Esophagus mucosa (tissue), 1 donor: ENCODE measurements at regions not wholly inside any gene's neighbourhood (a gene's known extent, or its start where the extent isn't known, plus 50 kb on each side); places are given as distances from the start of the nearest gene placed in this dataset.
A peak's percentile ranks its signal among the peaks of the same experiment; 100 is the strongest.
"Not testable (repeated sequence)": the region's sequence is repeated elsewhere in the genome, so short reads cannot be mapped to it uniquely, and the experiment has no call there.

Experiments
- ATAC-seq: fragments of 200-7000 bp; cut with Tn5 transposase; one replicate; pipeline ENCODE4 v1.9.1; 2020
- donor health status: DM: yes; HTN: yes; CAD: no.

GRCh38 chr17:77037943-77038342, 102.8 kb upstream of the SEC14L1 start:
- no peak for ATAC-seq

- ATAC-seq = no peak
Observed at GRCh38 chr17:77038884-77039555, 101.7 kb upstream of the SEC14L1 start.

DNA sequence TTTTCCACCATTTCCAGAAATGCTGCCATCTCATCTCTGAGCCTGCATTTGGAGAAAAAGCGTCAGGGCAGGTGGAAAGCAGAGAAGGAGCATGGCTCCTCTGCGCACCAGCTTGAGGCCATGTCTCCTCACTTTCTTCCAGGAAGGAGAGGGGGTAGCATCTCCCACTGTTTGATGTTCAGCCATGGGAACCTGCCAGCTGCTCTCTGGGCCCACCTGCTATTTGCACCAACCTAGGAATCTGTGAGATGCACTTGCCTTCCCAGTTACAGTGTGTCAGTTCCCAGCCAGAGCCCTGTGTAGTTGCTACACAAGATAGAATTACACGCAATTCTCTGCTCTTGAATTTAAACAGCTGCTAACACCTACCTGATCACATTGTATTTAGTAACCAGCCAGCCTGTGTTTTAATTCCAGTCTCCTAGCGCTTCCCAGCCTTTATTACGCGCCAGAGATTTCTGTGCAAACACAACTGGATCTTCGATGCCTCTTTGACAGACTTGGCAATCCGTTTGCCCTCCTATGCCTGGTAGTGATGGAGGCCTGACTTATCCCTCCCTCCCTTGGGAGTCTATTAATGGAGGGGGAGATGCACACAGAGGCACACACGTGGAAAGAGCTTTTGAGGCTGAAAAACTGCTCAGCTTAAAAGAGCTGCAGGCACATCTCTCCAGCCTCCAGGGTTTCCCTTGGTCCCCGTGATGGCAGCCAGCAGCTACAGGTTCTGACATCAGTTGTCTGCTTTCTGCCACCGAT, 98.1 kb upstream of the SEC14L1 start:
- no peak for ATAC-seq

DNA sequence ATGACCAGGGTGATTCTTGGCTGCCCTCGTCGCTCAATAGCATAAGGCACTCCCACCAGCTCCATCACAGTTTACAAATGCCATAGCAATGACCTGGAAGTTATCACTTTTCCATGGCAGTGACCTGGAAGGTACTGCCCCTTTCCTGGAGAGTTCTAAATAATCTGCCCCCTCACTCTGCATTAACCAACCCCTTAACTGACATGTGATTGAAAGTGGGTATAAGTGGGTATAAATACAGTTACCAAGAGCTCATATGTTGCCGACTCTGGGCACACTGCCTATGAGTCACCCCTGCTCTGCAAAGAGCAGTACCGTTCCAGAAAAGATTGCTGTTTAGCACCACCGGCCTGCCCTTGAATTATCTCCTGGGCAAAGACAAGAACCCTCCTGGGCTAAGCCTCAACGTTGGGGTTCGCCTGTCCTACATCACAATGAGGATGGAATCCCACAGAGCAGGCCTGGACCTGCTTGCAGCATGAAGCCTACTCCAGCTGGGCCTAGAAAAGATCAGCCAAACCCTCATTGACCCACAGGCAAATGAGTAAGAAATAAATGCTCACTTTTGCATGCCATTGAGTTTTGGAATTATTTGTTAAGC, 95.2 kb upstream of the SEC14L1 start:
- peak; percentile 92 for ATAC-seq

DNA sequence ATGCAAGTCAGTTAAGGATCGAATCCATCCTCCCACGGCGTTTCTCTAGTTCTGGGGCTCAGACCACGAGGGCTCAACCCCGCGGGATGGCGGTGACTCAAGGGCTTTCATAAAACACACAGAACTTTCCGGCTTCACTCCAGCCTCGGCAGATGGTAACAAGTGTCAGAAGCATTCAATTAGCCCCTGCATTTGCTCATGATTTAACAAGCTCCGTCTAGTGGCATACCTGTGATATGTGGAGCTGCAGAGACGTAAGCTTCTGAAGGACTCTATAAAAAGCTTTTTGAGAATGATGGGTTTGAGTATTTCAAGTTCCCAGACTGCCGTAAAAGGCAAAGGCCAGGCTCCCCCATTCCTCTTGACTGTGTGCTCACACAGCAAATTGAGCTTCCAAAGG, 91.3 kb upstream of the SEC14L1 start:
- no peak for ATAC-seq

- ATAC-seq = not testable (repeated sequence)
Observed at GRCh38 chr17:77050901-77051300, 89.9 kb upstream of the SEC14L1 start.

DNA sequence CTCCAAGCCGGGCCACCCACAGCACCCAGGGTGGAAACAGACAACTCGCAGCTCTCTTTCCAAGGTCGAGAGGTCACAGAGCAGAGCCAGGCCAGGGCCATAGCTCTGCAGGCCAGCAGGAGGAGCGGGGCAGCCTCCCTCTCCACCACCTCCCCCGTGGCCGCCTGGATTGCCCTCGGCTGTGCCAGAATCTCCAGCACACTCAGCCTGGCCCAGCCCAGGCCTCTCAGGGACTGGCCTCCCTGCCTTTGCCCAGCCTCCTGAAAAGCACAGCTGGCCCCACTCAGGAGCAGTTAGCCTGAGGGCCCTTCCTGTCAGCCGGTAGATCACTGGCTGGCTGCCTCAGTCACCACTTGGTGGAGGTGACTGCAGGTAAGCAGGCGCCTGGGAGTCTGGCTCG, 85.8 kb upstream of the SEC14L1 start:
- ATAC-seq = no peak

GRCh38 chr17:77055453-77055852, 85.3 kb upstream of the SEC14L1 start:
- ATAC-seq = no peak

- no peak for ATAC-seq
Observed at GRCh38 chr17:77058016-77058415, 82.8 kb upstream of the SEC14L1 start.

DNA sequence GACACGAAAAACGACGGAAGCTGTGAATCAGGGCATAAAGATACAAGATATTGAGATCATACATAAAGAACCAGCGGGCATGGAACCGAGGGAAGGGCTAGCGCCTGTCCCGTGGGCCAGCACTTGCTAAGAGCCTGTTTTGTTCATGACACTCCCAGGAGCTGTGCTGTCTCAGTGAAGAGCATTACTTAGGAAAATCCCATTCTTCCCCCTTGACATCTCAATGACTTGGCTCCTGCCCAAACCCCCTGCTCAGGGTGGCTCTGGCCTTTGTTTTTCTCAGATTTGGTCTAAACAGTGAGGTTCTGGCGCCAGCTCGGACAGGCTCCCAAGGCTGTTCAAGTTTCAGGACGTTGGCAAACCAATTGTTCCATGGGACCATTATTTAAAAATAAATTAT, 79.1 kb upstream of the SEC14L1 start:
- ATAC-seq = no peak

DNA sequence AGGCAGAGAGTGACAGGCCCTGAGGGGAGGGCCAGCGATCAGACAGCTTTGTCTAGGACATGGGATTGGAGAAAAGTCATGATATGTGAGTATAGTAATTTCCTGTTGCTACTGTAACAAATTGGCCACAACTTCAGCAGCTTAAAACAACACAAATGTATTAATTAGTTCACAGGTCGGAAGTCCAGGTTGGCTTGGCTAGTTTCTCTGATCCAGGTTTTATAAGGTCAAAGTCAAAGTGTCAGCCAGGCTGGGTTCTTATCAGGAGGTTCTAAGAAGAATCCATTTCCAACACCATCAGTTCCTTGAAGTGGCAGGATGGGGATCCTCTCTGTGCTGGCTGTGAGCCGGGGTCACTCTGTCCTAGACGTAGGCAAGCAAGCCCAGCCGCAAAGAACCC, 76.2 kb upstream of the SEC14L1 start:
- no peak for ATAC-seq

DNA sequence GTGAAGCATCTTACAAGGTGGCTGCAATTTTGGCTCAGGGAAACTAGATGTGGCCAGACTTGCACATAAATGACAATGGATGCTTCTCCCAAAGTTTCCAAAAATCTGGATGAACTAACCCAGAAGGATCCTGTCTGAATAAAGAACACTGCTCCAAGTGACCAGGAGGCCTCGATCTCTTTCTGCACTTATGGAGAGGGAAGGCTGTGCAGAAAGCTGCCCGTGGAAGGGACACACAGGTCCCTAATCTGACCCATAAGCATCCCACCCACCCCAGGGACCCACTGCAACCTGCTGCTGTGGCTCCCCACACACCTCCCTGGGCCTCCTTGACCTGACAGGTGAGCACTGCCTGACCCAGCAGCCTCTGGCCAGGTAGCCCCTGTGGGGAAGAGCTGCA, 74.6 kb upstream of the SEC14L1 start:
- no peak for ATAC-seq

DNA sequence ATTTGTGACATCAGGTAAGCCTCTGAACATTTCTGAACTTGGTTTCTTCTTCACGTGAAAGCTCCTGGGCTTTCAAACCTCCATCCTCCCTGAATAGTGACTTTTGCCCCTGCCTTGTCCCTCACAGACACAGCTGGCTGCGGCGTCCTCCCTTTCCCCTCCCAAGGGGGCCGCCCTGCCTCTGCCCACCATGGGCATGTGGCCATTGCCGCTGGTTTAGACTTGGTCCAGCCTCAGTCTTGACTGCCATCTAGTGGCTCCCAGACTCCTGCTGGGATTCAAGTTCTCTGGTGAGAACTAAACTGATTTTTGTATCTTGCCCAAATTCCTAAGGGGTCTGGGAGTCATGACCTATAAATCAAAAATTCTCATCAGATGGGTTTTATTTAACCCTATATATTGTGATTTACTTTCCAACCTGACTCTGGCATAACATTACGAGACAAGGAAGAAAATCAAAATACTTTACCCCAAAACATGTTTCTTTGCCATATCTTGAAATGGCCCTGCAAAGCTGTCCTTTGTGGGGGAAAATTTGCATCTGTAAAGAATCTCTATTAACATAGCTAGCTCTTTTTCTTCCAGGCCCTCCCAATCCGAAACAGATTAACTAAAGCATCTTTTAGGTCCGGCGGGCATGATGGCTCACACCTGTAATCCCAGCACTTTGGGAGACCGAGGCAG, 73.9 kb upstream of the SEC14L1 start:
- peak; percentile 51 for ATAC-seq

DNA sequence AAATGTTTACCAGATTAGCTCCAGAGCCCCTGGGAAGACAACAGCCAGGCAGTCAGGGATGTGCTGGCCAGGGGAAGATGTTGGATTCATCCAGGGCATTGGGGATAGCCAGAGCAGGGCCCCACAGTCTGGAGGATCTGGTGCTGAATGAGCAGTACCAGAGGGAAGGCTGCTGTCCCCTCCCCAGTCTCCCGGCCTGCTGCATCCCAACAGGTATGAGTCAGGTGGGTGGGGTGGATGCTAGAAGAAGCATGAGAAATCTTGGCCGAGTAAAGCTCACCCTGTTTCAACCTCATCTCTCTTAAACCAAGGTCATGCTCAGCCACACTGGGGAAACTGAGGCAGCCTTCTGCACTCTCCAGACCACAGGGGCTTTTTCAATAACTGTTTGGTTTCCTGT, 71.9 kb upstream of the SEC14L1 start:
- peak; percentile 46 for ATAC-seq

DNA sequence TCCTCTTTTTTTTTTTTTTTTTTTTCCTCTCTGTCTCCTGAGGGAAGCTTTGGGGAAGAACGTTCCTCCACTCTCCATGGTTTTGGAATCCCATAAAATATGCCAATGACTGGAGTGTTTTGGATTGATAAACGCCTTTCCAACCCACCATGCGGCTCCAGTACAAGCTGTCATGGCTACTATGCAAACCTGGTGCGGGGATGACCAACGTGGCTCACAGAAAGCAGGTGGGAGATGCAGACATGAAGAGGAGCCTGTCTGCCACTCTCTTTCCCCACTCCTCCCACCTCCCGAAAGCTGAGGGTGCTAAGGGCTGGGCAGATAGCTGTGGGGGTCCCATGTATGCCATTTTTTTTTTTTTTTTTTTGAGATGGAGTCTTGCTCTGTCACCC, 69.9 kb upstream of the SEC14L1 start:
- no peak for ATAC-seq

DNA sequence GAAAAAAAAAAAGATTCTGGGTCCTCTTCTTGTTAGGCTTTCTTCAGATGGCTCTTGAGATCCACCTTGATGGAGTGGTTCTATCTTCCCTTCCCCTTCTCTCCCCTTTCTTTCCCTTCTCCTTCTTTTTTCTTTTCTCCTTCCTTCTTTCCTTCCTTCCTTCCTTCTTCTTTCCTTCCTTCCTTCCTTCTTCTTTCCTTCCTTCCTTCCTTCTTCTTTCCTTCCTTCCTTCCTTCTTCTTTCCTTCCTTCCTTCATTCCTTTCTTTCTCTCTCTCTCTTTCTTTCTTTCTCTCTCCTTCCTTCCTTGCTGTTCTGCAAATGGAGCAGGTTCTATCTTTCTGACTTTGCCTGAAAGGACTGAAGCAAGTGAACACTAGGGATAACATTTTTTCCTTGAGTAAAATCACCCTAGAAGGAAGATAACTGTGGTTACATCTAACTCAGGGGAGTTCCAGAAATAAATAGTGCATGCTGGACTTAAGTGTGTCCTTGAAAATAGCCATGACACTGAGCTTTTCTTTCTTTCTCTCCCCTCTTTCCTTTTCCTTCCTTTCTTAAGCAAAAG, 68.8 kb upstream of the SEC14L1 start:
- ATAC-seq = no peak

DNA sequence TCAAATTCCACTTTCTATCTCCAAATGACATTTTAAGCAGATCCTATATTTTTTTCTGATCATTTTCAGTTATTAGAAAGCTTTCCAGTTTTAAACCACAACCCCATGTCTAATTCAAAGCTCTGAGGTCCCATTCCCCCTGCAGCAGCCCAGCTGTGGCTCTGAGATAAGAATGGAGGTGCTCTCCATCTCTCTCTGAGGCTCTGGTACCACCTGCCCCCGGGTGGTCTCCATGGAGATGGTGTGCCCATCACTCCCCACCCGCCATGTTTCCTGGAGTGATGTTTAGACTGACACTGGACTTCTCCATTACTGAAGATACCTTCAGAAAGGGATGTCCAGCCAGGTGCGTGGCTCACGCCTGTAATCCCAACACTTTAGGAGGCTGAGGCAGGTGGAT, 68.1 kb upstream of the SEC14L1 start:
- no peak for ATAC-seq

DNA sequence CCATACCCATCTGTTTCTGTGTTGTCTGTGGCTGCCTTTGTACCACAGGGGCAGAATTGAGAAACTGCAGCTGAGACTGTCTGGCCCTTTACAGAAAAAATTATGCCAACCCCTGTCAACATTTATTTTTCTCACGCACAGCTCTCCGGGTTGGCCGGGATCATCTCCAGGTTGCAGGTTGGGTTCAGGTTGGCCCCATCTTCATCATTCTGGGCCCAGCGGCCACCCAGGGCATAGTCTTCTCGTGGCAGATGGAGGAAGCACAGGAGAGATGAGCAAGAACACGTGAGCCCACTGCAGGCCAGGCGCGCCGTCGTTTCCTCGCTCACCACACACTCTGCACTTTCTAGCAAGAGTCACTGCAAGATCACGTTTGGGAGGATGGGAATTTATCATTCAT, 66.1 kb upstream of the SEC14L1 start:
- ATAC-seq = no peak

DNA sequence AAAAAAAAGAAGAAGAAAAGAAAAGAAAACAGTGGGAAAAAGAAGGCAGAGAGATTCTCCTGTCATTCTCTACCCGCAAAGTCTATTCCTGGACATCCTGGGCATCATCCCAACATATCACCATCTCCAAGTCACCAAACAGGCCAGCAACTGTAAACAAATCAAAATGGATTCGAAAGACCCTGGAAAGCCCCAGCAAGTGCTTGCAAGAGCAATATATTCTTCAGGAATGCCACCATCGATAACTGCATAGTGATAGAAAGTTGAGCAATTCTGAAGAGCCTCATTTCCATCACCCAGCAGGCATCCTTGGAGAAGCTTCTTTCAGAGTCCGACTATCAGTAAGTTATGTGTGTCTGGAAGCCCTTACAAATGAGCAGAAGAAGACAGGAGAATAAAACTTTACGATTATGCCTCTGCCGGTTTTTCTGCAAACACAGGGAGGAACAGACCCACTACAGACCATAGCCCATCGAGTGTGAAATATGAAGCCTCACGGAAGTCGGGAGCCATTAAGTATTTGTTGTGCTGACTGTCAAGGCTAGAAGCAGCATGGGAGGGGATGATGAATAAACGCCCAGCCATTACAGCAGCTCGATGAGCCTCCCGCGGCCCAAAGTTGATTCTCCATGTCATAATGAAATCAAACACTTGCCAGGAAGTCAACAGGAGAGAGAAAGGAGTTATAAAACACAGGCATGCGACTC, 64.5 kb upstream of the SEC14L1 start:
- no peak for ATAC-seq

GRCh38 chr17:77083531-77083930, 57.2 kb upstream of the SEC14L1 start:
- ATAC-seq = no peak

DNA sequence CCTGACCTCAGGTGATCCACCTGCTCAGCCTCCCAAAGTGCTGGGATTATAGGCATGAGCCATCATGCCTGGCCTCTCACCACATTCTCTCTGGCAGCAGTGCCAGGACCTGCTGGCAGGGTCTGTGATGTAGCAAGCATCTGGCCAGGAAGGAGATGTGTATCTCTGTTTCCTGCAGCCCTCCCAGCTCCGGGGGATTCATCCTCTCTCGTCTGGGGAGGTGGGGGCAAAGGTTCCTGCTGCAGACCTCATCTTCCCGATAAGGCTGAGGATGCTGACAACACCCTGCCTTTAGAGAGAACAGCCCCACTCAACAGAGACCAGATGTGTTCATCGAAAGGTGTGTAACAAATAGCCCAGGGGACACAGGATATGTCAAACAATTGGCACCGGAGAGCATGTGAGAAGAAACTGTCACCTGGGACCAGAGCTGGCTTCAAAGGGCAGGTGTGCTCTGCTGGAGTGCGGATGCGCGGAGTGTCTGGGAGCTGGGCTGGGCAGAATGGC, 54.8 kb upstream of the SEC14L1 start:
- ATAC-seq = no peak

- ATAC-seq = peak; percentile 70
Observed at GRCh38 chr17:77086433-77087010, 54.2 kb upstream of the SEC14L1 start.
